ENCODE measurements at regions not wholly inside any gene's neighbourhood (a gene's known extent, or its start where the extent isn't known, plus 50 kb on each side); places are given as distances from the start of the nearest gene placed in this dataset.

- no peak for DNase-seq (ENCODE audit: extremely low spot score, unreplicated experiment)
- TF ChIP-seq CTCF (IDR thresholded peaks at IDR 0.05) = no peak
- Mint-ChIP-seq H3K4me1 (ENCODE audit: unreplicated experiment) (peaks cover 4% of the 10 kb centered on the region), H3K27me3 (ENCODE audit: unreplicated experiment) (peaks cover 2% of the 10 kb centered on the region), H3K27ac (ENCODE audit: unreplicated experiment) (no peak overlapping the region), H3K9me3 (ENCODE audit: unreplicated experiment) (peaks cover 8% of the 10 kb centered on the region), H3K36me3 (ENCODE audit: unreplicated experiment) (no peaks in the 10 kb centered on the region), H3K4me3 (ENCODE audit: unreplicated experiment) (no peak overlapping the region)
Measured at GRCh38 chr7:96397936-96398598, 76.2 kb upstream of the SLC25A13 start.

- Mint-ChIP-seq H3K9me3 (ENCODE audit: unreplicated experiment) (peaks cover 3% of the 10 kb centered on the region), H3K4me3 (ENCODE audit: unreplicated experiment) (peak overlapping the region; percentile 2), H3K4me1 (ENCODE audit: unreplicated experiment) (peaks cover 16% of the 10 kb centered on the region), H3K36me3 (ENCODE audit: unreplicated experiment) (no peaks in the 10 kb centered on the region), H3K27ac (ENCODE audit: unreplicated experiment) (peak overlapping the region; percentile 84), H3K27me3 (ENCODE audit: unreplicated experiment) (no peaks in the 10 kb centered on the region)
- no peak for TF ChIP-seq CTCF (IDR thresholded peaks at IDR 0.05)
- DNase-seq (ENCODE audit: extremely low spot score, unreplicated experiment) = no peak
Measured at GRCh38 chr7:96388620-96389383, 66.9 kb upstream of the SLC25A13 start.

- Mint-ChIP-seq H3K4me3 (ENCODE audit: unreplicated experiment) (no peak overlapping the region), H3K4me1 (ENCODE audit: unreplicated experiment) (peaks cover 16% of the 10 kb centered on the region), H3K36me3 (ENCODE audit: unreplicated experiment) (no peaks in the 10 kb centered on the region), H3K27ac (ENCODE audit: unreplicated experiment) (peak overlapping the region; percentile 84), H3K27me3 (ENCODE audit: unreplicated experiment) (no peaks in the 10 kb centered on the region), H3K9me3 (ENCODE audit: unreplicated experiment) (peaks cover 3% of the 10 kb centered on the region)
- DNase-seq (ENCODE audit: extremely low spot score, unreplicated experiment) = no peak
- no peak for TF ChIP-seq CTCF (IDR thresholded peaks at IDR 0.05)
Measured at GRCh38 chr7:96388166-96388565, 66.3 kb upstream of the SLC25A13 start.

- no peak for TF ChIP-seq CTCF (IDR thresholded peaks at IDR 0.05)
- H3K4me3 Mint-ChIP-seq (ENCODE audit: unreplicated experiment) = no peak overlapping the region
- H3K9me3 Mint-ChIP-seq (ENCODE audit: unreplicated experiment) = no peaks in the 10 kb centered on the region
- H3K36me3 Mint-ChIP-seq (ENCODE audit: unreplicated experiment) = no peaks in the 10 kb centered on the region
- H3K27me3 Mint-ChIP-seq (ENCODE audit: unreplicated experiment) = peaks cover 5% of the 10 kb centered on the region
- no peaks in the 10 kb centered on the region for H3K4me1 Mint-ChIP-seq (ENCODE audit: unreplicated experiment)
- DNase-seq (ENCODE audit: extremely low spot score, unreplicated experiment) = no peak
- H3K27ac Mint-ChIP-seq (ENCODE audit: unreplicated experiment) = no peak overlapping the region
Measured at GRCh38 chr7:96380111-96380512, 58.2 kb upstream of the SLC25A13 start.

- Mint-ChIP-seq H3K36me3 (ENCODE audit: unreplicated experiment) (no peaks in the 10 kb centered on the region), H3K9me3 (ENCODE audit: unreplicated experiment) (no peaks in the 10 kb centered on the region), H3K27ac (ENCODE audit: unreplicated experiment) (no peak overlapping the region), H3K27me3 (ENCODE audit: unreplicated experiment) (peaks cover 5% of the 10 kb centered on the region), H3K4me3 (ENCODE audit: unreplicated experiment) (no peak overlapping the region), H3K4me1 (ENCODE audit: unreplicated experiment) (no peaks in the 10 kb centered on the region)
- DNase-seq (ENCODE audit: extremely low spot score, unreplicated experiment) = no peak
- TF ChIP-seq CTCF (IDR thresholded peaks at IDR 0.05) = no peak
Measured at GRCh38 chr7:96377399-96377798, 55.5 kb upstream of the SLC25A13 start.

All from osteocyte (in vitro differentiated cells).